ENCODE measurements at regions not wholly inside any gene's neighbourhood (a gene's known extent, or its start where the extent isn't known, plus 50 kb on each side); places are given as distances from the start of the nearest gene placed in this dataset.

DNA sequence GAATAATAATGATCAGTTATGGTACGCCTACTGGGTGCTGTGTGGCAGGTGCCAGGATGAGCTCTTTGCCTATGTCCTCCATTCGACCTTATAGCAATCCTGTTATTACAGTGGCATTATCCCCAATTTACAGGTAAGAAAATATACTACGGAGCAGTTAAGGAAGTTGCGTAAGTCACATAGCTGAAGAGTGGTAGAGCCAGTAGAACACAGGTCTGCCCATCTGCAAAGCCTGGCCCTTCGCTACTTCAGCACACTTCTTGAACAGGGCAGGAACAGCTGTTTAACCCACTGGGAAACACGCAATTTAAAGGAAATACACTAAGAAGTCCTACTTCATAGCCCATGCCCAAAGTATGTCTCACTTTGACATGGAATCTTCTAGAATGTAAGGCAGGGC, 91.8 kb downstream of the PXDC1 start:
- Mint-ChIP-seq H3K9me3 (peaks cover 9% of the 10 kb centered on the region; the same call in 1 of the 2 replicates), H3K27me3 (ENCODE audit: low read depth) (peaks cover 7% of the 10 kb centered on the region), H3K36me3 (no peaks in the 10 kb centered on the region), H3K4me1 (peaks cover 9% of the 10 kb centered on the region), H3K27ac (no peak overlapping the region), H3K4me3 (no peak overlapping the region)
- POLR2A ChIA-PET, result no interaction called here
- CTCF ChIA-PET, result interaction anchor here (1.4 kb wide), 1 partner anchor 74 kb away, joined by 3 read pairs; no protein-coding TSS in a partner anchor
- TF ChIP-seq, protein P1, sequence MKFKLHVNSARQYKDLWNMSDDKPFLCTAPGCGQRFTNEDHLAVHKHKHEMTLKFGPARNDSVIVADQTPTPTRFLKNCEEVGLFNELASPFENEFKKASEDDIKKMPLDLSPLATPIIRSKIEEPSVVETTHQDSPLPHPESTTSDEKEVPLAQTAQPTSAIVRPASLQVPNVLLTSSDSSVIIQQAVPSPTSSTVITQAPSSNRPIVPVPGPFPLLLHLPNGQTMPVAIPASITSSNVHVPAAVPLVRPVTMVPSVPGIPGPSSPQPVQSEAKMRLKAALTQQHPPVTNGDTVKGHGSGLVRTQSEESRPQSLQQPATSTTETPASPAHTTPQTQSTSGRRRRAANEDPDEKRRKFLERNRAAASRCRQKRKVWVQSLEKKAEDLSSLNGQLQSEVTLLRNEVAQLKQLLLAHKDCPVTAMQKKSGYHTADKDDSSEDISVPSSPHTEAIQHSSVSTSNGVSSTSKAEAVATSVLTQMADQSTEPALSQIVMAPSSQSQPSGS (CRISPR knock-in tag; IDR thresholded peaks at IDR 0.05; ENCODE audit: borderline replicate concordance, low read depth), result no peak
- TF ChIP-seq, protein P2, sequence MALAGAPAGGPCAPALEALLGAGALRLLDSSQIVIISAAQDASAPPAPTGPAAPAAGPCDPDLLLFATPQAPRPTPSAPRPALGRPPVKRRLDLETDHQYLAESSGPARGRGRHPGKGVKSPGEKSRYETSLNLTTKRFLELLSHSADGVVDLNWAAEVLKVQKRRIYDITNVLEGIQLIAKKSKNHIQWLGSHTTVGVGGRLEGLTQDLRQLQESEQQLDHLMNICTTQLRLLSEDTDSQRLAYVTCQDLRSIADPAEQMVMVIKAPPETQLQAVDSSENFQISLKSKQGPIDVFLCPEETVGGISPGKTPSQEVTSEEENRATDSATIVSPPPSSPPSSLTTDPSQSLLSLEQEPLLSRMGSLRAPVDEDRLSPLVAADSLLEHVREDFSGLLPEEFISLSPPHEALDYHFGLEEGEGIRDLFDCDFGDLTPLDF (CRISPR knock-in tag; IDR thresholded peaks at IDR 0.05), result no peak
- TF ChIP-seq, protein P3, sequence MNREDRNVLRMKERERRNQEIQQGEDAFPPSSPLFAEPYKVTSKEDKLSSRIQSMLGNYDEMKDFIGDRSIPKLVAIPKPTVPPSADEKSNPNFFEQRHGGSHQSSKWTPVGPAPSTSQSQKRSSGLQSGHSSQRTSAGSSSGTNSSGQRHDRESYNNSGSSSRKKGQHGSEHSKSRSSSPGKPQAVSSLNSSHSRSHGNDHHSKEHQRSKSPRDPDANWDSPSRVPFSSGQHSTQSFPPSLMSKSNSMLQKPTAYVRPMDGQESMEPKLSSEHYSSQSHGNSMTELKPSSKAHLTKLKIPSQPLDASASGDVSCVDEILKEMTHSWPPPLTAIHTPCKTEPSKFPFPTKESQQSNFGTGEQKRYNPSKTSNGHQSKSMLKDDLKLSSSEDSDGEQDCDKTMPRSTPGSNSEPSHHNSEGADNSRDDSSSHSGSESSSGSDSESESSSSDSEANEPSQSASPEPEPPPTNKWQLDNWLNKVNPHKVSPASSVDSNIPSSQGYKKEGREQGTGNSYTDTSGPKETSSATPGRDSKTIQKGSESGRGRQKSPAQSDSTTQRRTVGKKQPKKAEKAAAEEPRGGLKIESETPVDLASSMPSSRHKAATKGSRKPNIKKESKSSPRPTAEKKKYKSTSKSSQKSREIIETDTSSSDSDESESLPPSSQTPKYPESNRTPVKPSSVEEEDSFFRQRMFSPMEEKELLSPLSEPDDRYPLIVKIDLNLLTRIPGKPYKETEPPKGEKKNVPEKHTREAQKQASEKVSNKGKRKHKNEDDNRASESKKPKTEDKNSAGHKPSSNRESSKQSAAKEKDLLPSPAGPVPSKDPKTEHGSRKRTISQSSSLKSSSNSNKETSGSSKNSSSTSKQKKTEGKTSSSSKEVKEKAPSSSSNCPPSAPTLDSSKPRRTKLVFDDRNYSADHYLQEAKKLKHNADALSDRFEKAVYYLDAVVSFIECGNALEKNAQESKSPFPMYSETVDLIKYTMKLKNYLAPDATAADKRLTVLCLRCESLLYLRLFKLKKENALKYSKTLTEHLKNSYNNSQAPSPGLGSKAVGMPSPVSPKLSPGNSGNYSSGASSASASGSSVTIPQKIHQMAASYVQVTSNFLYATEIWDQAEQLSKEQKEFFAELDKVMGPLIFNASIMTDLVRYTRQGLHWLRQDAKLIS (CRISPR knock-in tag; IDR thresholded peaks at IDR 0.05; ENCODE audit: borderline replicate concordance), result no peak
- no peak for TF ChIP-seq ZNF423 (CRISPR knock-in tag; IDR thresholded peaks at IDR 0.05)
- TF ChIP-seq, protein P4, sequence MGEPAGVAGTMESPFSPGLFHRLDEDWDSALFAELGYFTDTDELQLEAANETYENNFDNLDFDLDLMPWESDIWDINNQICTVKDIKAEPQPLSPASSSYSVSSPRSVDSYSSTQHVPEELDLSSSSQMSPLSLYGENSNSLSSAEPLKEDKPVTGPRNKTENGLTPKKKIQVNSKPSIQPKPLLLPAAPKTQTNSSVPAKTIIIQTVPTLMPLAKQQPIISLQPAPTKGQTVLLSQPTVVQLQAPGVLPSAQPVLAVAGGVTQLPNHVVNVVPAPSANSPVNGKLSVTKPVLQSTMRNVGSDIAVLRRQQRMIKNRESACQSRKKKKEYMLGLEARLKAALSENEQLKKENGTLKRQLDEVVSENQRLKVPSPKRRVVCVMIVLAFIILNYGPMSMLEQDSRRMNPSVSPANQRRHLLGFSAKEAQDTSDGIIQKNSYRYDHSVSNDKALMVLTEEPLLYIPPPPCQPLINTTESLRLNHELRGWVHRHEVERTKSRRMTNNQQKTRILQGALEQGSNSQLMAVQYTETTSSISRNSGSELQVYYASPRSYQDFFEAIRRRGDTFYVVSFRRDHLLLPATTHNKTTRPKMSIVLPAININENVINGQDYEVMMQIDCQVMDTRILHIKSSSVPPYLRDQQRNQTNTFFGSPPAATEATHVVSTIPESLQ (CRISPR knock-in tag; IDR thresholded peaks at IDR 0.05), result no peak
- no peak for TF ChIP-seq PRDM15 (CRISPR knock-in tag; IDR thresholded peaks at IDR 0.05)
- TF ChIP-seq ZNF317 (CRISPR knock-in tag; IDR thresholded peaks at IDR 0.05; ENCODE audit: borderline replicate concordance, low read depth), result no peak
- TF ChIP-seq ESRRA (CRISPR knock-in tag; IDR thresholded peaks at IDR 0.05; ENCODE audit: borderline replicate concordance), result no peak
- no peak for TF ChIP-seq FOXP1 (CRISPR knock-in tag; IDR thresholded peaks at IDR 0.05; ENCODE audit: borderline replicate concordance)
- no peak for TF ChIP-seq ETV6 (CRISPR knock-in tag; IDR thresholded peaks at IDR 0.05)
- no peak for TF ChIP-seq TEAD1 (CRISPR knock-in tag; IDR thresholded peaks at IDR 0.05)
- DNase-seq (ENCODE audit: low spot score), result no peak
- ATAC-seq, result no peak

GRCh38 chr6:3656076-3656475, 95.4 kb downstream of the PXDC1 start:
- H3K9me3 Mint-ChIP-seq, result peaks cover 9% of the 10 kb centered on the region; the same call in 1 of the 2 replicates
- ATAC-seq (no peak), DNase-seq (ENCODE audit: low spot score) (no peak)
- ChIA-PET CTCF (no interaction called here), POLR2A (no interaction called here)
- peaks cover 7% of the 10 kb centered on the region for H3K27me3 Mint-ChIP-seq (ENCODE audit: low read depth)
- H3K4me3 Mint-ChIP-seq, result no peak overlapping the region
- no peak overlapping the region for H3K27ac Mint-ChIP-seq
- no peaks in the 10 kb centered on the region for H3K36me3 Mint-ChIP-seq
- H3K4me1 Mint-ChIP-seq, result no peaks in the 10 kb centered on the region
- TF ChIP-seq FOXJ3 (CRISPR knock-in tag; IDR thresholded peaks at IDR 0.05; ENCODE audit: borderline replicate concordance), result no peak
- no peak for TF ChIP-seq ZBTB43 (CRISPR knock-in tag; IDR thresholded peaks at IDR 0.05)
- TF ChIP-seq ZMAT4 (CRISPR knock-in tag; IDR thresholded peaks at IDR 0.05), result no peak
- no peak for TF ChIP-seq SP1 (CRISPR knock-in tag; conservative IDR thresholded peaks at IDR 0.05)
- no peak for TF ChIP-seq CREM (CRISPR knock-in tag; IDR thresholded peaks at IDR 0.05)
- TF ChIP-seq PRRX2 (CRISPR knock-in tag; IDR thresholded peaks at IDR 0.05), result no peak

Measured in WTC11 (cell line).